ENCODE measurements at regions not wholly inside any gene's neighbourhood (a gene's known extent, or its start where the extent isn't known, plus 50 kb on each side); places are given as distances from the start of the nearest gene placed in this dataset.
"Not testable (repeated sequence)": the region's sequence is repeated elsewhere in the genome, so short reads cannot be mapped to it uniquely, and the experiment has no call there.

GRCh38 chr13:48826922-48827454 lies 148.7 kb upstream of the FNDC3A start:
- H2BK12ac ChIP-seq (ENCODE audit: low read length in 2 of 2); H3K27me3 ChIP-seq (ENCODE audit: control insufficient read depth in 1 of 2, insufficient read depth in 1 of 2, low read length in 2 of 2); H2BK15ac ChIP-seq (ENCODE audit: low read depth, poor library complexity, severe bottlenecking); DNase-seq; H3K4ac ChIP-seq (ENCODE audit: low read depth in 1 of 2, low read length in 2 of 2); H3K4me3 ChIP-seq (ENCODE audit: insufficient read depth in 1 of 2, low read depth in 1 of 2, low read length in 2 of 2); H3K4me1 ChIP-seq (ENCODE audit: control insufficient read depth, insufficient read depth, low read depth, low read length); H2AFZ ChIP-seq (ENCODE audit: low read depth, low read length); H2BK5ac ChIP-seq (ENCODE audit: low read depth, low read length, poor library complexity, severe bottlenecking); H3K79me1 ChIP-seq (replicated peaks; ENCODE audit: low read length, poor library complexity, severe bottlenecking); H3K27ac ChIP-seq (ENCODE audit: low read length, poor library complexity, severe bottlenecking); H2AK5ac ChIP-seq (ENCODE audit: low read length, severe bottlenecking); H4K91ac ChIP-seq (ENCODE audit: low read length); H3K14ac ChIP-seq (ENCODE audit: low read length in 2 of 2); H4K8ac ChIP-seq (ENCODE audit: low read length); H3K9ac ChIP-seq (ENCODE audit: low read length); H3K36me3 ChIP-seq (ENCODE audit: control insufficient read depth in 1 of 2, insufficient read depth in 2 of 2, low read depth in 1 of 2, low read length in 2 of 2); H3K23ac ChIP-seq (ENCODE audit: low read length in 2 of 2); H2BK120ac ChIP-seq (ENCODE audit: low read depth, low read length); H3K4me2 ChIP-seq (ENCODE audit: low read length, poor library complexity, severe bottlenecking); H3K18ac ChIP-seq (ENCODE audit: low read depth in 1 of 2, low read length in 2 of 2): not testable (repeated sequence)
- 40% methylated on average over 2 of the region's 2 CpGs for WGBS
- H3K9me3 ChIP-seq (ENCODE audit: control insufficient read depth, low read length): peaks cover 20% of the 10 kb centered on the region

GRCh38 chr13:48827709-48828108 lies 148.0 kb upstream of the FNDC3A start:
- H3K4me2 ChIP-seq (ENCODE audit: low read length, poor library complexity, severe bottlenecking): no peak overlapping the region
- no CpG with 5 or more reads among the region's 2 CpGs for WGBS

GRCh38 chr13:48828962-48829411 lies 146.7 kb upstream of the FNDC3A start:
- H3K4ac ChIP-seq (ENCODE audit: low read depth in 1 of 2, low read length in 2 of 2): no peak overlapping the region
- H3K9me3 ChIP-seq (ENCODE audit: control insufficient read depth, low read length): peaks cover 29% of the 10 kb centered on the region
- no peak overlapping the region for H2AFZ ChIP-seq (ENCODE audit: low read depth, low read length)
- H2BK5ac ChIP-seq (ENCODE audit: low read depth, low read length, poor library complexity, severe bottlenecking): no peak overlapping the region
- no peaks in the 10 kb centered on the region for H3K79me1 ChIP-seq (replicated peaks; ENCODE audit: low read length, poor library complexity, severe bottlenecking)
- H3K4me3 ChIP-seq (ENCODE audit: insufficient read depth in 1 of 2, low read depth in 1 of 2, low read length in 2 of 2): no peak overlapping the region
- H3K4me1 ChIP-seq (ENCODE audit: control insufficient read depth, insufficient read depth, low read depth, low read length): no peaks in the 10 kb centered on the region
- no peak overlapping the region for H2BK120ac ChIP-seq (ENCODE audit: low read depth, low read length)
- H2AK5ac ChIP-seq (ENCODE audit: low read length, severe bottlenecking): no peak overlapping the region
- peak overlapping the region; percentile 1 for H3K27ac ChIP-seq (ENCODE audit: low read length, poor library complexity, severe bottlenecking)
- H2BK12ac ChIP-seq (ENCODE audit: low read length in 2 of 2): no peak overlapping the region
- no peak overlapping the region for H3K9ac ChIP-seq (ENCODE audit: low read length)
- no peak overlapping the region for H3K4me2 ChIP-seq (ENCODE audit: low read length, poor library complexity, severe bottlenecking)
- no peak for DNase-seq
- no peak overlapping the region for H2BK15ac ChIP-seq (ENCODE audit: low read depth, poor library complexity, severe bottlenecking)
- H4K8ac ChIP-seq (ENCODE audit: low read length): no peak overlapping the region
- no peak overlapping the region for H3K18ac ChIP-seq (ENCODE audit: low read depth in 1 of 2, low read length in 2 of 2)
- no peak overlapping the region for H3K23ac ChIP-seq (ENCODE audit: low read length in 2 of 2)
- H4K91ac ChIP-seq (ENCODE audit: low read length): no peak overlapping the region
- 48% methylated on average over 2 of the region's 2 CpGs for WGBS
- H3K27me3 ChIP-seq (ENCODE audit: control insufficient read depth in 1 of 2, insufficient read depth in 1 of 2, low read length in 2 of 2): no peaks in the 10 kb centered on the region
- H3K14ac ChIP-seq (ENCODE audit: low read length in 2 of 2): no peak overlapping the region
- H3K36me3 ChIP-seq (ENCODE audit: control insufficient read depth in 1 of 2, insufficient read depth in 2 of 2, low read depth in 1 of 2, low read length in 2 of 2): no peaks in the 10 kb centered on the region

More at GRCh38 chr13:48827709-48828108, 148.0 kb upstream of the FNDC3A start:
- Histone ChIP-seq H3K27ac (ENCODE audit: low read length, poor library complexity, severe bottlenecking) (no peak overlapping the region), H3K36me3 (ENCODE audit: control insufficient read depth in 1 of 2, insufficient read depth in 2 of 2, low read depth in 1 of 2, low read length in 2 of 2) (no peaks in the 10 kb centered on the region), H3K27me3 (ENCODE audit: control insufficient read depth in 1 of 2, insufficient read depth in 1 of 2, low read length in 2 of 2) (no peaks in the 10 kb centered on the region), H3K9me3 (ENCODE audit: control insufficient read depth, low read length) (peaks cover 20% of the 10 kb centered on the region), H3K4me1 (ENCODE audit: control insufficient read depth, insufficient read depth, low read depth, low read length) (peaks cover 1% of the 10 kb centered on the region), H2AFZ (ENCODE audit: low read depth, low read length) (no peak overlapping the region), H3K79me1 (replicated peaks; ENCODE audit: low read length, poor library complexity, severe bottlenecking) (no peaks in the 10 kb centered on the region), H3K4me3 (ENCODE audit: insufficient read depth in 1 of 2, low read depth in 1 of 2, low read length in 2 of 2) (no peak overlapping the region), H2BK120ac (ENCODE audit: low read depth, low read length) (no peak overlapping the region), H3K18ac (ENCODE audit: low read depth in 1 of 2, low read length in 2 of 2) (no peak overlapping the region), H2BK15ac (ENCODE audit: low read depth, poor library complexity, severe bottlenecking) (no peak overlapping the region), H4K91ac (ENCODE audit: low read length) (peak overlapping the region; percentile 48), H3K23ac (ENCODE audit: low read length in 2 of 2) (no peak overlapping the region), H4K8ac (ENCODE audit: low read length) (no peak overlapping the region), H3K14ac (ENCODE audit: low read length in 2 of 2) (no peak overlapping the region), H3K4ac (ENCODE audit: low read depth in 1 of 2, low read length in 2 of 2) (no peak overlapping the region), H2BK5ac (ENCODE audit: low read depth, low read length, poor library complexity, severe bottlenecking) (no peak overlapping the region), H2BK12ac (ENCODE audit: low read length in 2 of 2) (no peak overlapping the region), H3K9ac (ENCODE audit: low read length) (no peak overlapping the region), H2AK5ac (ENCODE audit: low read length, severe bottlenecking) (no peak overlapping the region)
- DNase-seq: no peak

- no peak overlapping the region for H3K14ac ChIP-seq (ENCODE audit: low read length in 2 of 2)
- no peak overlapping the region for H2AFZ ChIP-seq (ENCODE audit: low read depth, low read length)
- H3K18ac ChIP-seq (ENCODE audit: low read depth in 1 of 2, low read length in 2 of 2): no peak overlapping the region
- no peaks in the 10 kb centered on the region for H3K79me1 ChIP-seq (replicated peaks; ENCODE audit: low read length, poor library complexity, severe bottlenecking)
- no peak overlapping the region for H3K27ac ChIP-seq (ENCODE audit: low read length, poor library complexity, severe bottlenecking)
- no peaks in the 10 kb centered on the region for H3K36me3 ChIP-seq (ENCODE audit: control insufficient read depth in 1 of 2, insufficient read depth in 2 of 2, low read depth in 1 of 2, low read length in 2 of 2)
- H3K27me3 ChIP-seq (ENCODE audit: control insufficient read depth in 1 of 2, insufficient read depth in 1 of 2, low read length in 2 of 2): no peaks in the 10 kb centered on the region
- WGBS: 100% methylated on average over 1 of the region's 1 CpG
- no peak overlapping the region for H4K91ac ChIP-seq (ENCODE audit: low read length)
- no peak overlapping the region for H3K4ac ChIP-seq (ENCODE audit: low read depth in 1 of 2, low read length in 2 of 2)
- no peak for DNase-seq
- no peak overlapping the region for H3K9ac ChIP-seq (ENCODE audit: low read length)
- H2BK5ac ChIP-seq (ENCODE audit: low read depth, low read length, poor library complexity, severe bottlenecking): no peak overlapping the region
- no peak overlapping the region for H2BK12ac ChIP-seq (ENCODE audit: low read length in 2 of 2)
- H3K4me2 ChIP-seq (ENCODE audit: low read length, poor library complexity, severe bottlenecking): no peak overlapping the region
- H2AK5ac ChIP-seq (ENCODE audit: low read length, severe bottlenecking): no peak overlapping the region
- H2BK120ac ChIP-seq (ENCODE audit: low read depth, low read length): no peak overlapping the region
- H4K8ac ChIP-seq (ENCODE audit: low read length): no peak overlapping the region
- no peak overlapping the region for H2BK15ac ChIP-seq (ENCODE audit: low read depth, poor library complexity, severe bottlenecking)
- no peaks in the 10 kb centered on the region for H3K4me1 ChIP-seq (ENCODE audit: control insufficient read depth, insufficient read depth, low read depth, low read length)
- H3K4me3 ChIP-seq (ENCODE audit: insufficient read depth in 1 of 2, low read depth in 1 of 2, low read length in 2 of 2): no peak overlapping the region
- no peak overlapping the region for H3K23ac ChIP-seq (ENCODE audit: low read length in 2 of 2)
- H3K9me3 ChIP-seq (ENCODE audit: control insufficient read depth, low read length): peaks cover 35% of the 10 kb centered on the region
Observed at GRCh38 chr13:48829536-48829935, 146.2 kb upstream of the FNDC3A start.
